GM18873 (cell line): ENCODE measurements at regions not wholly inside any gene's neighbourhood (a gene's known extent, or its start where the extent isn't known, plus 50 kb on each side); places are given as distances from the start of the nearest gene placed in this dataset.
"Not testable (repeated sequence)": the region's sequence is repeated elsewhere in the genome, so short reads cannot be mapped to it uniquely, and the experiment has no call there.

Experiments used
- ATAC-seq: cut with Tn5 transposase; IDR thresholded peaks from one replicate; pipeline ENCODE4 v1.9.1; 2021; ENCODE audit warnings: mild to moderate bottlenecking, moderate library complexity, moderate number of reproducible peaks; ENCODE audit not compliant: unreplicated experiment, low FRiP score

- ATAC-seq: no peak
Measured at GRCh38 chr3:161599697-161600096, 103.1 kb downstream of the OTOL1 start.

- no peak for ATAC-seq
Measured at GRCh38 chr3:161600173-161600572, 103.6 kb downstream of the OTOL1 start.

GRCh38 chr3:161602475-161602874 is 105.9 kb downstream of the OTOL1 start:
- no peak for ATAC-seq

GRCh38 chr3:161602918-161603317 is 106.3 kb downstream of the OTOL1 start:
- no peak for ATAC-seq

GRCh38 chr3:161607056-161607455 is 110.4 kb downstream of the OTOL1 start:
- ATAC-seq: no peak

GRCh38 chr3:161619351-161619750 is 122.7 kb downstream of the OTOL1 start:
- ATAC-seq: no peak

- ATAC-seq: no peak
Measured at GRCh38 chr3:161630794-161631193, 134.2 kb downstream of the OTOL1 start.

GRCh38 chr3:161631536-161631935 is 134.9 kb downstream of the OTOL1 start:
- ATAC-seq: no peak

- no peak for ATAC-seq
Measured at GRCh38 chr3:161637559-161637958, 141.0 kb downstream of the OTOL1 start.

GRCh38 chr3:161639095-161639494 is 142.5 kb downstream of the OTOL1 start:
- not testable (repeated sequence) for ATAC-seq

- no peak for ATAC-seq
Measured at GRCh38 chr3:161640181-161640580, 143.6 kb downstream of the OTOL1 start.

GRCh38 chr3:161641287-161641686 is 144.7 kb downstream of the OTOL1 start:
- ATAC-seq: no peak

GRCh38 chr3:161644891-161645635 is 148.5 kb downstream of the OTOL1 start:
- no peak for ATAC-seq

- no peak for ATAC-seq
Measured at GRCh38 chr3:161647936-161648470, 151.4 kb downstream of the OTOL1 start.

GRCh38 chr3:161649900-161650484 is 153.4 kb downstream of the OTOL1 start:
- ATAC-seq: no peak

- ATAC-seq: no peak
Measured at GRCh38 chr3:161657786-161658185, 161.2 kb downstream of the OTOL1 start.

- no peak for ATAC-seq
Measured at GRCh38 chr3:161671141-161671540, 174.5 kb downstream of the OTOL1 start.

- ATAC-seq: no peak
Measured at GRCh38 chr3:161672478-161672877, 175.9 kb downstream of the OTOL1 start.

- no peak for ATAC-seq
Measured at GRCh38 chr3:161673866-161674265, 177.3 kb downstream of the OTOL1 start.

- no peak for ATAC-seq
Measured at GRCh38 chr3:161674402-161674801, 177.8 kb downstream of the OTOL1 start.

- not testable (repeated sequence) for ATAC-seq
Measured at GRCh38 chr3:161681831-161682230, 185.2 kb downstream of the OTOL1 start.

GRCh38 chr3:161682715-161683114 is 186.1 kb downstream of the OTOL1 start:
- no peak for ATAC-seq
